ENCODE measurements at regions not wholly inside any gene's neighbourhood (a gene's known extent, or its start where the extent isn't known, plus 50 kb on each side); places are given as distances from the start of the nearest gene placed in this dataset.

GRCh38 chr3:25218362-25218761 is 209.7 kb upstream of the RARB start:
- TF ChIP-seq POLR2A (IDR thresholded peaks at IDR 0.05): no peak
- TF ChIP-seq CTCF (IDR thresholded peaks at IDR 0.05): no peak

All from testis (tissue), 2 donors.